ENCODE measurements at regions not wholly inside any gene's neighbourhood (a gene's known extent, or its start where the extent isn't known, plus 50 kb on each side); places are given as distances from the start of the nearest gene placed in this dataset.

DNA sequence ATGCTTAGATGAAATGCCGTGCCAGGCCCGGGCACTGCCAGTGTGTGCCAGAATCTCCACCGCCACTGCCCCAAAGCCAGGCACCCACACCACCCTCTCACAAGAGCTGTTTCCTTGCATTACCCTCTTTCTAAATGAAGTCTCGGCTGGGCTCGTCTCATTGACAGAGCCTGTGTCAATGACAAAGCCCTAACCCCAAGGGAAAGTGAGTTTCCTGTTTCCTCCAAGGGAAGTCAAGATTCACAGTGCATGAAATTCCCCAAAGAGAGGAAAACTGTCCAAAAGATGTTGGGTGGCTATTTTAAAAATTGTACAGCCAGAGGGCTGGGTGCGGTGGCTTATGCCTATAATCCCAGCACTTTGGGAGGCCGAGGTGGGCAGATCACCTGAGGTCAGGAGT is 75.4 kb upstream of the AKAP12 start (continued):
- TF ChIP-seq REPIN1 (tag by site-specific recombination; IDR thresholded peaks at IDR 0.05; ENCODE audit: low read depth) (no peak), BCL11A (tag by site-specific recombination; IDR thresholded peaks at IDR 0.05; ENCODE audit: low read depth) (no peak), MZF1 (tag by site-specific recombination; IDR thresholded peaks at IDR 0.05; ENCODE audit: borderline replicate concordance) (no peak)

DNA sequence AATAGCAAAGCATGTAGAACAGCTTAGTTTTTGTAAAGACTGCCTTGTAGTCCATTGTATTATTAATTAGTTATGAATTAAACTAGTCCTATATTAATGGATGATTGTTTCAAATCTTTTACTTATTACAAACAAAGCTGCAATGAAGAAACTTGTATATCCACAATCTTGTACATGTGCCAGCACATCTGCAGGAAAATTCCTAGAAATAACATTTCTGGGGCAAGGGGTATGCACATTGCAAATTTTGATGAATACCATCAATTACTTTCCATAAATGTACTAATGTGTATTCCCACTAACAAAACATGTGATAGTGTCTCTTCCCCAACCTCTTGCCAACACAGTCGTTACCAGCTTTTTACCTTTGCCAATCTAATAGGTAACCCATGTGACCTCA is 73.6 kb upstream of the AKAP12 start:
- TF ChIP-seq ZNF112 (tag by site-specific recombination; IDR thresholded peaks at IDR 0.05) (no peak), WT1 (tag by site-specific recombination; IDR thresholded peaks at IDR 0.05) (no peak), ZNF133 (tag by site-specific recombination; IDR thresholded peaks at IDR 0.05) (no peak), ZNF292 (tag by site-specific recombination; IDR thresholded peaks at IDR 0.05; ENCODE audit: borderline replicate concordance, low read depth) (no peak), EGR2 (tag by site-specific recombination; IDR thresholded peaks at IDR 0.05; ENCODE audit: low read depth) (no peak), ZNF394 (tag by site-specific recombination; IDR thresholded peaks at IDR 0.05; ENCODE audit: borderline replicate concordance) (no peak), HOXD13 (CRISPR knock-in tag; IDR thresholded peaks at IDR 0.05; ENCODE audit: borderline replicate concordance) (no peak), ZNF830 (tag by site-specific recombination; IDR thresholded peaks at IDR 0.05; ENCODE audit: low read depth) (no peak), ZNF530 (tag by site-specific recombination; IDR thresholded peaks at IDR 0.05; ENCODE audit: low read depth) (no peak), SETDB1 (IDR thresholded peaks at IDR 0.05; ENCODE audit: insufficient read length, low read length) (no peak), ZBTB48 (tag by site-specific recombination; IDR thresholded peaks at IDR 0.05) (no peak)
- TF ChIP-seq, protein P1, sequence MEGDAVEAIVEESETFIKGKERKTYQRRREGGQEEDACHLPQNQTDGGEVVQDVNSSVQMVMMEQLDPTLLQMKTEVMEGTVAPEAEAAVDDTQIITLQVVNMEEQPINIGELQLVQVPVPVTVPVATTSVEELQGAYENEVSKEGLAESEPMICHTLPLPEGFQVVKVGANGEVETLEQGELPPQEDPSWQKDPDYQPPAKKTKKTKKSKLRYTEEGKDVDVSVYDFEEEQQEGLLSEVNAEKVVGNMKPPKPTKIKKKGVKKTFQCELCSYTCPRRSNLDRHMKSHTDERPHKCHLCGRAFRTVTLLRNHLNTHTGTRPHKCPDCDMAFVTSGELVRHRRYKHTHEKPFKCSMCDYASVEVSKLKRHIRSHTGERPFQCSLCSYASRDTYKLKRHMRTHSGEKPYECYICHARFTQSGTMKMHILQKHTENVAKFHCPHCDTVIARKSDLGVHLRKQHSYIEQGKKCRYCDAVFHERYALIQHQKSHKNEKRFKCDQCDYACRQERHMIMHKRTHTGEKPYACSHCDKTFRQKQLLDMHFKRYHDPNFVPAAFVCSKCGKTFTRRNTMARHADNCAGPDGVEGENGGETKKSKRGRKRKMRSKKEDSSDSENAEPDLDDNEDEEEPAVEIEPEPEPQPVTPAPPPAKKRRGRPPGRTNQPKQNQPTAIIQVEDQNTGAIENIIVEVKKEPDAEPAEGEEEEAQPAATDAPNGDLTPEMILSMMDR (tag by site-specific recombination; IDR thresholded peaks at IDR 0.05), result no peak
- TF ChIP-seq, protein P2, sequence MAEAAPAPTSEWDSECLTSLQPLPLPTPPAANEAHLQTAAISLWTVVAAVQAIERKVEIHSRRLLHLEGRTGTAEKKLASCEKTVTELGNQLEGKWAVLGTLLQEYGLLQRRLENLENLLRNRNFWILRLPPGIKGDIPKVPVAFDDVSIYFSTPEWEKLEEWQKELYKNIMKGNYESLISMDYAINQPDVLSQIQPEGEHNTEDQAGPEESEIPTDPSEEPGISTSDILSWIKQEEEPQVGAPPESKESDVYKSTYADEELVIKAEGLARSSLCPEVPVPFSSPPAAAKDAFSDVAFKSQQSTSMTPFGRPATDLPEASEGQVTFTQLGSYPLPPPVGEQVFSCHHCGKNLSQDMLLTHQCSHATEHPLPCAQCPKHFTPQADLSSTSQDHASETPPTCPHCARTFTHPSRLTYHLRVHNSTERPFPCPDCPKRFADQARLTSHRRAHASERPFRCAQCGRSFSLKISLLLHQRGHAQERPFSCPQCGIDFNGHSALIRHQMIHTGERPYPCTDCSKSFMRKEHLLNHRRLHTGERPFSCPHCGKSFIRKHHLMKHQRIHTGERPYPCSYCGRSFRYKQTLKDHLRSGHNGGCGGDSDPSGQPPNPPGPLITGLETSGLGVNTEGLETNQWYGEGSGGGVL (tag by site-specific recombination; IDR thresholded peaks at IDR 0.05), result no peak
- TF ChIP-seq, protein P3, sequence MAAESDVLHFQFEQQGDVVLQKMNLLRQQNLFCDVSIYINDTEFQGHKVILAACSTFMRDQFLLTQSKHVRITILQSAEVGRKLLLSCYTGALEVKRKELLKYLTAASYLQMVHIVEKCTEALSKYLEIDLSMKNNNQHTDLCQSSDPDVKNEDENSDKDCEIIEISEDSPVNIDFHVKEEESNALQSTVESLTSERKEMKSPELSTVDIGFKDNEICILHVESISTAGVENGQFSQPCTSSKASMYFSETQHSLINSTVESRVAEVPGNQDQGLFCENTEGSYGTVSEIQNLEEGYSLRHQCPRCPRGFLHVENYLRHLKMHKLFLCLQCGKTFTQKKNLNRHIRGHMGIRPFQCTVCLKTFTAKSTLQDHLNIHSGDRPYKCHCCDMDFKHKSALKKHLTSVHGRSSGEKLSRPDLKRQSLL (tag by site-specific recombination; IDR thresholded peaks at IDR 0.05), result no peak
- TF ChIP-seq, protein P4, sequence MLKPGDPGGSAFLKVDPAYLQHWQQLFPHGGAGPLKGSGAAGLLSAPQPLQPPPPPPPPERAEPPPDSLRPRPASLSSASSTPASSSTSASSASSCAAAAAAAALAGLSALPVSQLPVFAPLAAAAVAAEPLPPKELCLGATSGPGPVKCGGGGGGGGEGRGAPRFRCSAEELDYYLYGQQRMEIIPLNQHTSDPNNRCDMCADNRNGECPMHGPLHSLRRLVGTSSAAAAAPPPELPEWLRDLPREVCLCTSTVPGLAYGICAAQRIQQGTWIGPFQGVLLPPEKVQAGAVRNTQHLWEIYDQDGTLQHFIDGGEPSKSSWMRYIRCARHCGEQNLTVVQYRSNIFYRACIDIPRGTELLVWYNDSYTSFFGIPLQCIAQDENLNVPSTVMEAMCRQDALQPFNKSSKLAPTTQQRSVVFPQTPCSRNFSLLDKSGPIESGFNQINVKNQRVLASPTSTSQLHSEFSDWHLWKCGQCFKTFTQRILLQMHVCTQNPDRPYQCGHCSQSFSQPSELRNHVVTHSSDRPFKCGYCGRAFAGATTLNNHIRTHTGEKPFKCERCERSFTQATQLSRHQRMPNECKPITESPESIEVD (tag by site-specific recombination; IDR thresholded peaks at IDR 0.05), result no peak
- Histone ChIP-seq H3K4me1 (ENCODE audit: control insufficient read depth, insufficient read depth, low read length) (no peaks in the 10 kb centered on the region), H3K9me3 (ENCODE audit: control insufficient read depth, insufficient read depth, low read depth, low read length) (no peaks in the 10 kb centered on the region), H3K4me3 (ENCODE audit: low read depth, low read length) (no peak overlapping the region), H3K36me3 (ENCODE audit: control insufficient read depth in 2 of 2, insufficient read depth in 1 of 2, low read length in 2 of 2) (no peaks in the 10 kb centered on the region), H3K27ac (ENCODE audit: extremely low read depth, low read depth, low read length) (no peak overlapping the region)
- ChIA-PET CTCF (interaction anchor here (0.7 kb wide), 1 partner anchor 274 kb away, joined by 3 read pairs; no protein-coding TSS in a partner anchor), POLR2A (no interaction called here)

DNA sequence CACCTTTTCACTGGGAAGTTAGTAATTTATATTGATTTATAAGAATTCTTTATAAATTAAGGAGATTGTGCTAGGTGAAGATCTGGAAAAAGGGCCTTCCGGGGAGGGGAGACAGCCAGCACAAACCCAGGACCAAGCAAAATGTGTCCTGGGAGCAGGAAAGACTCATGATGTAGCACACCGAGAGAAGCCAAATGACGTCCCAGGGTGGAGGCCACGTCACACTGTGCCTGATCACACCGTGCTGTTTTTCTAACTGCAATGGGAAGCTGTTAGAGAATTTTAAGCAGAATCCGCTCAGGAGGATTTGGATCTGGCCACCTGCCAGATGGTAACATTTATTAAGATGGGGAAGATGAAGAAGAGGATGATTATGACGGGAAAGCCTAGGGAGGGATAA is 72.7 kb upstream of the AKAP12 start:
- ChIA-PET CTCF (no interaction called here), POLR2A (no interaction called here)
- Histone ChIP-seq H3K4me1 (ENCODE audit: control insufficient read depth, insufficient read depth, low read length) (no peaks in the 10 kb centered on the region), H3K4me3 (ENCODE audit: low read depth, low read length) (no peak overlapping the region), H3K27ac (ENCODE audit: extremely low read depth, low read depth, low read length) (no peak overlapping the region), H3K9me3 (ENCODE audit: control insufficient read depth, insufficient read depth, low read depth, low read length) (no peaks in the 10 kb centered on the region), H3K36me3 (ENCODE audit: control insufficient read depth in 2 of 2, insufficient read depth in 1 of 2, low read length in 2 of 2) (no peaks in the 10 kb centered on the region)
- TF ChIP-seq, protein P5, sequence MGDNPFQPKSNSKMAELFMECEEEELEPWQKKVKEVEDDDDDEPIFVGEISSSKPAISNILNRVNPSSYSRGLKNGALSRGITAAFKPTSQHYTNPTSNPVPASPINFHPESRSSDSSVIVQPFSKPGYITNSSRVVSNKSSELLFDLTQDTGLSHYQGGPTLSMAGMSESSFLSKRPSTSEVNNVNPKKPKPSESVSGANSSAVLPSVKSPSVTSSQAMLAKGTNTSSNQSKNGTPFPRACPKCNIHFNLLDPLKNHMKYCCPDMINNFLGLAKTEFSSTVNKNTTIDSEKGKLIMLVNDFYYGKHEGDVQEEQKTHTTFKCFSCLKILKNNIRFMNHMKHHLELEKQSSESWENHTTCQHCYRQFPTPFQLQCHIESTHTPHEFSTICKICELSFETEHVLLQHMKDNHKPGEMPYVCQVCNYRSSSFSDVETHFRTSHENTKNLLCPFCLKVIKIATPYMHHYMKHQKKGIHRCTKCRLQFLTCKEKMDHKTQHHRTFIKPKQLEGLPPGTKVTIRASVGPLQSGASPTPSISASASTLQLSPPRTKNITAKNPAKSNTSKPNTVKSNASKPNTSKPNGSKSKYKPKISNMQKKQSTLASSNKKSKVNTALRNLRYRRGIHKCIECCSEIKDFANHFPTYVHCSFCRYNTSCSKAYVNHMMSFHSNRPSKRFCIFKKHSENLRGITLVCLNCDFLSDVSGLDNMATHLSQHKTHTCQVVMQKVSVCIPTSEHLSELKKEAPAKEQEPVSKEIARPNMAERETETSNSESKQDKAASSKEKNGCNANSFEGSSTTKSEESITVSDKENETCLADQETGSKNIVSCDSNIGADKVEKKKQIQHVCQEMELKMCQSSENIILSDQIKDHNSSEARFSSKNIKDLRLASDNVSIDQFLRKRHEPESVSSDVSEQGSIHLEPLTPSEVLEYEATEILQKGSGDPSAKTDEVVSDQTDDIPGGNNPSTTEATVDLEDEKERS (tag by site-specific recombination; IDR thresholded peaks at IDR 0.05), result no peak
- TF ChIP-seq ZNF548 (tag by site-specific recombination; IDR thresholded peaks at IDR 0.05) (no peak), ZSCAN30 (tag by site-specific recombination; IDR thresholded peaks at IDR 0.05) (no peak), ZNF10 (tag by site-specific recombination; IDR thresholded peaks at IDR 0.05) (no peak), ZNF843 (tag by site-specific recombination; IDR thresholded peaks at IDR 0.05) (no peak), ZNF223 (tag by site-specific recombination; IDR thresholded peaks at IDR 0.05) (no peak), MEIS1 (CRISPR knock-in tag; IDR thresholded peaks at IDR 0.05; ENCODE audit: borderline replicate concordance) (no peak)

Measured in HEK293 (cell line).